ENCODE measurements at regions not wholly inside any gene's neighbourhood (a gene's known extent, or its start where the extent isn't known, plus 50 kb on each side); places are given as distances from the start of the nearest gene placed in this dataset.

GRCh38 chr2:83115155-83115554 is 1343.9 kb downstream of the SUCLG1 start:
- BruUV-seq (replicated peaks) = no TSS peak
- no peak overlapping the region for H3K9ac ChIP-seq (ENCODE audit: low read length)

GRCh38 chr2:83113953-83114352 is 1345.1 kb downstream of the SUCLG1 start:
- ATAC-seq (no peak), DNase-seq (peak; percentile 36)
- Histone ChIP-seq H3K4me2 (ENCODE audit: low read length) (peak overlapping the region; percentile 24; the same call in 1 of the 2 replicates), H3F3A (ENCODE audit: low read length, unreplicated experiment) (no peaks in the 10 kb centered on the region), H3K9me2 (replicated peaks; ENCODE audit: low read length) (no peaks in the 10 kb centered on the region), H3K36me3 (ENCODE audit: low read depth, low read length) (no peaks in the 10 kb centered on the region), H3K4me1 (ENCODE audit: insufficient read depth, low read length) (peaks cover 33% of the 10 kb centered on the region), H3K27me3 (ENCODE audit: low read length) (no peaks in the 10 kb centered on the region), H4K20me1 (ENCODE audit: low read length) (no peaks in the 10 kb centered on the region), H3K9me3 (ENCODE audit: low read length) (no peaks in the 10 kb centered on the region), H3K27ac (ENCODE audit: low read length) (no peak overlapping the region), H3K79me2 (ENCODE audit: low read length) (no peaks in the 10 kb centered on the region), H2AFZ (ENCODE audit: low read length) (no peak overlapping the region), H3K9ac (ENCODE audit: low read length) (no peak overlapping the region), H3K4me3 (ENCODE audit: low read length) (no peak overlapping the region)
- ChIA-PET CTCF (no interaction called here), POLR2A (ENCODE audit: unreplicated experiment) (no interaction called here)
- intact Hi-C loops (cut with micrococcal nuclease) = no loop called here
- no TSS peak for BruUV-seq (replicated peaks)
- no peak for TF ChIP-seq EZH2 (IDR thresholded peaks at IDR 0.05; ENCODE audit: low read length, unreplicated experiment)
- no peak for TF ChIP-seq EZH2phosphoT487 (IDR thresholded peaks at IDR 0.05; ENCODE audit: borderline replicate concordance, low read length)

More at GRCh38 chr2:83115155-83115554, 1343.9 kb downstream of the SUCLG1 start:
- CTCF ChIA-PET = no interaction called here
- no peaks in the 10 kb centered on the region for H3F3A ChIP-seq (ENCODE audit: low read length, unreplicated experiment)
- no peaks in the 10 kb centered on the region for H3K9me2 ChIP-seq (replicated peaks; ENCODE audit: low read length)
- peak overlapping the region; percentile 74 for H3K27ac ChIP-seq (ENCODE audit: low read length)
- peak overlapping the region; percentile 41 for H3K4me2 ChIP-seq (ENCODE audit: low read length)
- intact Hi-C loops (cut with micrococcal nuclease) = no loop called here
- no peak overlapping the region for H3K4me3 ChIP-seq (ENCODE audit: low read length)
- POLR2A ChIA-PET (ENCODE audit: unreplicated experiment) = interaction anchor here (0.8 kb wide), 1 partner anchor 319 kb away, joined by 3 read pairs; no protein-coding TSS in a partner anchor
- H4K20me1 ChIP-seq (ENCODE audit: low read length) = no peaks in the 10 kb centered on the region
- DNase-seq (peak; percentile 68), ATAC-seq (peak; percentile 69)
- TF ChIP-seq EZH2 (IDR thresholded peaks at IDR 0.05; ENCODE audit: low read length, unreplicated experiment) (no peak), EZH2phosphoT487 (IDR thresholded peaks at IDR 0.05; ENCODE audit: borderline replicate concordance, low read length) (no peak), CTCF (conservative IDR thresholded peaks at IDR 0.05; ENCODE audit: low read depth, low read length) (no peak)
- H3K4me1 ChIP-seq (ENCODE audit: insufficient read depth, low read length) = peaks cover 33% of the 10 kb centered on the region
- no peaks in the 10 kb centered on the region for H3K36me3 ChIP-seq (ENCODE audit: low read depth, low read length)
- no peaks in the 10 kb centered on the region for H3K27me3 ChIP-seq (ENCODE audit: low read length)
- no peaks in the 10 kb centered on the region for H3K9me3 ChIP-seq (ENCODE audit: low read length)
- no peak overlapping the region for H2AFZ ChIP-seq (ENCODE audit: low read length)
- no peaks in the 10 kb centered on the region for H3K79me2 ChIP-seq (ENCODE audit: low read length)

GRCh38 chr2:83112858-83113257 is 1346.2 kb downstream of the SUCLG1 start:
- intact Hi-C loops (cut with micrococcal nuclease) = no loop called here
- peaks cover 33% of the 10 kb centered on the region for H3K4me1 ChIP-seq (ENCODE audit: insufficient read depth, low read length)
- ChIA-PET CTCF (no interaction called here), POLR2A (ENCODE audit: unreplicated experiment) (no interaction called here)
- DNase-seq (no peak), ATAC-seq (no peak)
- H3F3A ChIP-seq (ENCODE audit: low read length, unreplicated experiment) = no peaks in the 10 kb centered on the region
- no peaks in the 10 kb centered on the region for H3K79me2 ChIP-seq (ENCODE audit: low read length)
- no peaks in the 10 kb centered on the region for H3K36me3 ChIP-seq (ENCODE audit: low read depth, low read length)
- no peak overlapping the region for H2AFZ ChIP-seq (ENCODE audit: low read length)
- H4K20me1 ChIP-seq (ENCODE audit: low read length) = no peaks in the 10 kb centered on the region
- no TSS peak for BruUV-seq (replicated peaks)
- no peak overlapping the region for H3K27ac ChIP-seq (ENCODE audit: low read length)
- no peak overlapping the region for H3K4me2 ChIP-seq (ENCODE audit: low read length)
- no peaks in the 10 kb centered on the region for H3K9me3 ChIP-seq (ENCODE audit: low read length)
- H3K9me2 ChIP-seq (replicated peaks; ENCODE audit: low read length) = no peaks in the 10 kb centered on the region
- no peak overlapping the region for H3K4me3 ChIP-seq (ENCODE audit: low read length)
- H3K27me3 ChIP-seq (ENCODE audit: low read length) = no peaks in the 10 kb centered on the region
- TF ChIP-seq EZH2 (IDR thresholded peaks at IDR 0.05; ENCODE audit: low read length, unreplicated experiment) = no peak
- no peak for TF ChIP-seq EZH2phosphoT487 (IDR thresholded peaks at IDR 0.05; ENCODE audit: borderline replicate concordance, low read length)
- no peak for TF ChIP-seq CTCF (conservative IDR thresholded peaks at IDR 0.05; ENCODE audit: low read depth, low read length)
- no peak overlapping the region for H3K9ac ChIP-seq (ENCODE audit: low read length)
